A673 (cell line): ENCODE measurements at regions not wholly inside any gene's neighbourhood (a gene's known extent, or its start where the extent isn't known, plus 50 kb on each side); places are given as distances from the start of the nearest gene placed in this dataset.

Experiments used
- BruUV-seq: library from RNA; stranded (reverse); fragments of 400-500 nt; replicated peaks from 2 replicates; lab custom pipeline; 2021; lab: Mats Ljungman, UMichigan
- CTCF ChIA-PET: fragments of 300-600 bp; sonication (Branson Sonifier 250); formaldehyde crosslinking; loops from one replicate; lab custom pipeline; 2022; ENCODE audit warnings: antibody characterized with exemption; lab: Charles Lee
- POLR2A ChIA-PET: fragments of 300-600 bp; sonication (Branson Sonifier 250); formaldehyde crosslinking; loops from one replicate; lab custom pipeline; 2022; ENCODE audit warnings: antibody characterized with exemption; ENCODE audit not compliant: low non-redundant PET; lab: Charles Lee
- DNase-seq: peaks from one replicate; pipeline ENCODE4 v3.0.0-alpha.2; 2015; ENCODE audit warnings: low spot score
- H3K27ac ChIP-seq: fragments of 200-600 bp; sonication (generic); 2 replicates; pipeline ENCODE4 v1.5.1; 2016; ENCODE audit warnings: mixed run types, low read depth, mild to moderate bottlenecking, mixed read lengths, antibody characterized with exemption, low read length; ENCODE audit not compliant: poor library complexity, severe bottlenecking
- H3K27me3 ChIP-seq: fragments of 200-600 bp; sonication (generic); replicated peaks from 2 replicates; pipeline ENCODE4 v1.6.1; 2017; ENCODE audit warnings: mixed run types, low read depth, mild to moderate bottlenecking, mixed read lengths, antibody characterized with exemption, low read length; ENCODE audit not compliant: insufficient read depth, poor library complexity
- H3K36me3 ChIP-seq: fragments of 200-600 bp; sonication (generic); 2 replicates; pipeline ENCODE4 v1.6.1; 2016; ENCODE audit warnings: mixed run types, mild to moderate bottlenecking, mixed read lengths, antibody characterized with exemption, low read length; ENCODE audit not compliant: insufficient read depth, poor library complexity, severe bottlenecking
- H3K4me1 ChIP-seq: fragments of 200-600 bp; sonication (generic); 2 replicates; pipeline ENCODE4 v1.6.1; 2017; ENCODE audit warnings: mixed run types, mild to moderate bottlenecking, mixed read lengths, antibody characterized with exemption, low read length; ENCODE audit not compliant: insufficient read depth, poor library complexity, severe bottlenecking
- H3K4me3 ChIP-seq: fragments of 200-600 bp; sonication (generic); 2 replicates; pipeline ENCODE4 v1.5.1; 2016; ENCODE audit warnings: low read depth, mixed run types, mild to moderate bottlenecking, mixed read lengths, low read length; ENCODE audit not compliant: poor library complexity, severe bottlenecking
- H3K9me3 ChIP-seq: fragments of 200-600 bp; sonication (generic); 2 replicates; pipeline ENCODE4 v1.6.1; 2016; ENCODE audit warnings: mixed run types, low read depth, mild to moderate bottlenecking, mixed read lengths, antibody characterized with exemption, low read length; ENCODE audit not compliant: poor library complexity, severe bottlenecking
- CTCF ChIP-seq: fragments of 300-800, 200-600 bp; sonication (generic); conservative IDR thresholded peaks from 2 replicates; pipeline ENCODE4 v1.5.1; 2017; ENCODE audit warnings: low read depth, mild to moderate bottlenecking, antibody characterized with exemption, low read length, moderate library complexity, mixed read lengths
- EZH2 ChIP-seq: fragments of 200-600 bp; sonication (generic); IDR thresholded peaks from 2 replicates; pipeline ENCODE4 v1.6.1; 2017; ENCODE audit warnings: borderline replicate concordance, low read depth, mild to moderate bottlenecking, mixed read lengths, antibody characterized with exemption, low read length; ENCODE audit not compliant: poor library complexity, severe bottlenecking
- intact Hi-C: fragments of 100-400 bp; cut with micrococcal nuclease; formaldehyde crosslinking; loops from one replicate; pipeline ENCODE4 v1.10.0; 2022; ENCODE audit not compliant: unreplicated experiment

GRCh38 chr14:46747001-46747652 lies 95.5 kb upstream of the RPL10L start:
- intact Hi-C loops: no loop called here
- no peak for TF ChIP-seq EZH2
- no peak for TF ChIP-seq CTCF
- Histone ChIP-seq H3K4me3 (no peak overlapping the region), H3K9me3 (peaks cover 6% of the 10 kb centered on the region), H3K36me3 (no peaks in the 10 kb centered on the region), H3K27me3 (no peaks in the 10 kb centered on the region), H3K27ac (no peak overlapping the region), H3K4me1 (no peaks in the 10 kb centered on the region)
- CTCF ChIA-PET: no interaction called here
- POLR2A ChIA-PET: no interaction called here
- no TSS peak for BruUV-seq
- DNase-seq: no peak

- CTCF ChIA-PET: no interaction called here
- POLR2A ChIA-PET: no interaction called here
- H3K4me3 ChIP-seq: no peak overlapping the region
- no peaks in the 10 kb centered on the region for H3K36me3 ChIP-seq
- intact Hi-C loops: loop anchor here (10.0 kb wide), 1 partner anchor 409 kb away; no protein-coding TSS in a partner anchor
- H3K27ac ChIP-seq: no peak overlapping the region
- no TSS peak for BruUV-seq
- H3K27me3 ChIP-seq: no peaks in the 10 kb centered on the region
- no peak for DNase-seq
- H3K9me3 ChIP-seq: no peaks in the 10 kb centered on the region
- TF ChIP-seq EZH2 (no peak), CTCF (no peak)
- H3K4me1 ChIP-seq: no peaks in the 10 kb centered on the region
Observed at GRCh38 chr14:46734286-46734685, 82.7 kb upstream of the RPL10L start.

- POLR2A ChIA-PET: no interaction called here
Observed at GRCh38 chr14:46717211-46717610, 65.6 kb upstream of the RPL10L start.

More at GRCh38 chr14:46717211-46717610, 65.6 kb upstream of the RPL10L start:
- no peaks in the 10 kb centered on the region for H3K36me3 ChIP-seq
- no peak for DNase-seq
- H3K27me3 ChIP-seq: no peaks in the 10 kb centered on the region
- CTCF ChIA-PET: no interaction called here
- no TSS peak for BruUV-seq
- H3K9me3 ChIP-seq: no peaks in the 10 kb centered on the region
- no peak overlapping the region for H3K4me3 ChIP-seq
- no peak for TF ChIP-seq CTCF
- no peak for TF ChIP-seq EZH2
- no peak overlapping the region for H3K27ac ChIP-seq
- H3K4me1 ChIP-seq: no peaks in the 10 kb centered on the region
- intact Hi-C loops: no loop called here
